ENCODE measurements at regions not wholly inside any gene's neighbourhood (a gene's known extent, or its start where the extent isn't known, plus 50 kb on each side); places are given as distances from the start of the nearest gene placed in this dataset.

DNA sequence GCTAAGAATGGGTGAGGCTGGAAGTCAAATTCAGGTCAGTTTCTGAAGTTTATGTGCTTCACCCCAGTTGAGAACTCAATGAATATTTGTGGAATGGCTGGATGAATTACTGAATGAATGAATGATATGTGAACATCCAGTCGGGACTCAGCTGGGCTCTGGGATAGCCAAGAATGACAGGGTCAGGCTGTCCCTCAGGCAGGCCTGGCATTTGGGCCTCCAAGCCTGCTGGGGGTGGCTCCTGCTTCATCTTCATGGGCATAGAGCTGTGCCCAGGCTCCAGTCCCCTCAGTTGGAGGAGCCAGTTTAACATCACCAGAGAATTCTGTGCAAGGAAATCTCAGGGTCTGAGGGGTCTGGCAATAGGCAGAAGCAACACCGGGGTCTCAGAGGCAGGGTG lies 185.8 kb downstream of the PHETA1 start:
- H3K27ac Mint-ChIP-seq, result peak overlapping the region in 2 of 3 experiments; percentile 93 to 96
- peaks cover 31% of the 10 kb centered on the region for H3K27me3 Mint-ChIP-seq (ENCODE audit: low read depth)
- peak overlapping the region in 1 of 3 experiments; percentile 44 for H3K4me3 Mint-ChIP-seq
- peaks cover 54% of the 10 kb centered on the region for H3K4me1 Mint-ChIP-seq
- H3K9me3 Mint-ChIP-seq, result no peaks in the 10 kb centered on the region
- H3K36me3 Mint-ChIP-seq (ENCODE audit: low read depth), result no peaks in the 10 kb centered on the region
- TF ChIP-seq, protein P1, sequence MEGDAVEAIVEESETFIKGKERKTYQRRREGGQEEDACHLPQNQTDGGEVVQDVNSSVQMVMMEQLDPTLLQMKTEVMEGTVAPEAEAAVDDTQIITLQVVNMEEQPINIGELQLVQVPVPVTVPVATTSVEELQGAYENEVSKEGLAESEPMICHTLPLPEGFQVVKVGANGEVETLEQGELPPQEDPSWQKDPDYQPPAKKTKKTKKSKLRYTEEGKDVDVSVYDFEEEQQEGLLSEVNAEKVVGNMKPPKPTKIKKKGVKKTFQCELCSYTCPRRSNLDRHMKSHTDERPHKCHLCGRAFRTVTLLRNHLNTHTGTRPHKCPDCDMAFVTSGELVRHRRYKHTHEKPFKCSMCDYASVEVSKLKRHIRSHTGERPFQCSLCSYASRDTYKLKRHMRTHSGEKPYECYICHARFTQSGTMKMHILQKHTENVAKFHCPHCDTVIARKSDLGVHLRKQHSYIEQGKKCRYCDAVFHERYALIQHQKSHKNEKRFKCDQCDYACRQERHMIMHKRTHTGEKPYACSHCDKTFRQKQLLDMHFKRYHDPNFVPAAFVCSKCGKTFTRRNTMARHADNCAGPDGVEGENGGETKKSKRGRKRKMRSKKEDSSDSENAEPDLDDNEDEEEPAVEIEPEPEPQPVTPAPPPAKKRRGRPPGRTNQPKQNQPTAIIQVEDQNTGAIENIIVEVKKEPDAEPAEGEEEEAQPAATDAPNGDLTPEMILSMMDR (IDR thresholded peaks at IDR 0.05; ENCODE audit: unreplicated experiment in 3 of 3), result no peak

DNA sequence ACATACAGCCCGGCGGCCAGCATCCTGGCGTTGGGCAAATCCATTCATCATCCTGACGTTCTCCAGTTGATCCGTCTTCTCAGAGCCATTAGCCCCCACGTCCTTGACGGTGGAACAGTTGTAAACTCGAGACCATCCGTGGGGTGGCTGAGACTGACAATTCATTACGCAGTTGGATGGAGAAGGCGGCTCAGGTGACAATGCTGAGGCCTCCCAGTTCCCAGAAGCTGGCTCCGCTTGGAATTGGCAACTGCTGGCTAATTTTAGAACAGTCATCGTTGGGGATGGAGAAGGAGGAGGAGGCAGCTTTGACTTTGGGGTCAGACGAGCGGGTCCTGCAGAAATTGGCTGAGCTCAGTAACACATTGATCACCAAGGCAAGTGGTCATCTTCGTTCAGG lies 186.5 kb downstream of the PHETA1 start:
- H3K9me3 Mint-ChIP-seq, result no peaks in the 10 kb centered on the region
- H3K27me3 Mint-ChIP-seq (ENCODE audit: low read depth), result peaks cover 35% of the 10 kb centered on the region
- H3K27ac Mint-ChIP-seq, result peak overlapping the region in 2 of 3 experiments; percentile 93 to 96
- H3K36me3 Mint-ChIP-seq (ENCODE audit: low read depth), result no peaks in the 10 kb centered on the region
- peaks cover 59% of the 10 kb centered on the region for H3K4me1 Mint-ChIP-seq
- TF ChIP-seq, protein P1 (IDR thresholded peaks at IDR 0.05; ENCODE audit: unreplicated experiment in 3 of 3), result no peak
- no peak overlapping the region for H3K4me3 Mint-ChIP-seq

DNA sequence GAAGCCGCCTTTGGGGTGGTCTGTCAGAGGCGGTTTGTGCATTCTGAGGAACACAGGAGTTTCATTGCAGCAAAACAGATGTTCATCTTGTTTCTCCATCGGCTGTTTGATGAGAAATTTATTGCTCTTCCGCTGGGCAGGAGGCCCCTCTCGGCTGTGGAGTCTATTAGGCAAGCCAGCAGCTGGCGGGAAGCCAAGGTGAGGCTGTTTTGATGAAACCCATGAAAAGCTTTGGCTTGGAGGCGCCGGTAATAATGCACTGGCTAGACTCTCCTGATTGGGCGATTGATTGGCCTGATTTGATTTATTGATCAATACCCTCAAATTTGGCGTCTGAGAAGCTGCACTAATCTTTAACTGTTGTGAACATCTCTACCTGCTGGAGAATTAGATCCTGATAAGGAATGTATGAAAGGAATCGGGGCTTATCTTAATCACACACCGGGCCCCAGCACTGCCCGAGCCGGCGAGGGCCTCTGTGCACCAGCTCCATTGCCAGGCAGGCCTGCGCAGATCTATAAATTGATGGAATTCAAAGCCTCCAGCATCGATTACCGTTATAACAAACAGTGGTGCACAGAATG lies 187.7 kb downstream of the PHETA1 start:
- Mint-ChIP-seq H3K9me3 (no peaks in the 10 kb centered on the region), H3K27me3 (ENCODE audit: low read depth) (peaks cover 41% of the 10 kb centered on the region), H3K4me1 (peaks cover 63% of the 10 kb centered on the region), H3K27ac (peak overlapping the region; percentile 93 to 96 (median 96)), H3K4me3 (peak overlapping the region; percentile 30 to 54 (median 53)), H3K36me3 (ENCODE audit: low read depth) (no peaks in the 10 kb centered on the region)
- TF ChIP-seq, protein P1 (IDR thresholded peaks at IDR 0.05; ENCODE audit: unreplicated experiment in 3 of 3), result no peak

DNA sequence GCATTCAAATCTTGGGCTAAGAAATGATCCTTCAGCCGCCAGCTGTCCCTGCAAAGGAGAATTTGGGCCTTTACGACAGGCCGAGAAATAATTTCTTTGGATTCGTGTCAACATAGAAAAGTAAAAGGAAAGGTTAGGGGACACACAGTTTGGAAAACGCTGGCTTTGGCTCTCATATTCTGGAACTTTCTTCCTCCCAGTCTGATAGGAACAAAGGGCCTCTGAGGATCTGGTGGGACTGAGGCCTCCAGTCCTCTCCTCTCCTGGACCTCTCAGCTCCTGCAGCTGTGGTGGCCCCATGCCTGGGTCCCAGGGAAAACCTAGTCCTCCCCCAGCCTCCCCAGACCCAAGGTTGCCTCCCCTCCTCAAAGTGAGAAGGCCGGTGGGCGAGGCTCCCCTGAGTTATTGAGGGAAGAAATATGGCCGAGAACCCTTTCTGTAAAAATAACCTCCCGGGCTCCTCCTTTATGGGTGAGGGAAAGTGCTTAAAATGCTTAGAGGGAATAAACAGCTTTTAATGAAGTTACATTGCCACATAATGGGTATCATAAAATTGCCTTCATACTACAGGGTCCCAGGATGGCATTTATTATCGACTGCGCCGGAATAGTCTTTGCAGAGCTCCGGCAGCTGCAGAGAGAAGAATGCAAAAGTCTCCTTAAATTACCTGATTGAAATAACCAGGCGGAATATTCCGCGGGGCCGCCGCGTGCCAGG lies 188.3 kb downstream of the PHETA1 start:
- Mint-ChIP-seq H3K9me3 (no peaks in the 10 kb centered on the region), H3K36me3 (ENCODE audit: low read depth) (no peaks in the 10 kb centered on the region), H3K27me3 (ENCODE audit: low read depth) (peaks cover 43% of the 10 kb centered on the region), H3K27ac (peak overlapping the region; percentile 93 to 96 (median 96)), H3K4me3 (peak overlapping the region; percentile 30 to 60 (median 53)), H3K4me1 (peaks cover 62% of the 10 kb centered on the region)
- TF ChIP-seq, protein P1 (IDR thresholded peaks at IDR 0.05; ENCODE audit: unreplicated experiment in 3 of 3), result no peak

DNA sequence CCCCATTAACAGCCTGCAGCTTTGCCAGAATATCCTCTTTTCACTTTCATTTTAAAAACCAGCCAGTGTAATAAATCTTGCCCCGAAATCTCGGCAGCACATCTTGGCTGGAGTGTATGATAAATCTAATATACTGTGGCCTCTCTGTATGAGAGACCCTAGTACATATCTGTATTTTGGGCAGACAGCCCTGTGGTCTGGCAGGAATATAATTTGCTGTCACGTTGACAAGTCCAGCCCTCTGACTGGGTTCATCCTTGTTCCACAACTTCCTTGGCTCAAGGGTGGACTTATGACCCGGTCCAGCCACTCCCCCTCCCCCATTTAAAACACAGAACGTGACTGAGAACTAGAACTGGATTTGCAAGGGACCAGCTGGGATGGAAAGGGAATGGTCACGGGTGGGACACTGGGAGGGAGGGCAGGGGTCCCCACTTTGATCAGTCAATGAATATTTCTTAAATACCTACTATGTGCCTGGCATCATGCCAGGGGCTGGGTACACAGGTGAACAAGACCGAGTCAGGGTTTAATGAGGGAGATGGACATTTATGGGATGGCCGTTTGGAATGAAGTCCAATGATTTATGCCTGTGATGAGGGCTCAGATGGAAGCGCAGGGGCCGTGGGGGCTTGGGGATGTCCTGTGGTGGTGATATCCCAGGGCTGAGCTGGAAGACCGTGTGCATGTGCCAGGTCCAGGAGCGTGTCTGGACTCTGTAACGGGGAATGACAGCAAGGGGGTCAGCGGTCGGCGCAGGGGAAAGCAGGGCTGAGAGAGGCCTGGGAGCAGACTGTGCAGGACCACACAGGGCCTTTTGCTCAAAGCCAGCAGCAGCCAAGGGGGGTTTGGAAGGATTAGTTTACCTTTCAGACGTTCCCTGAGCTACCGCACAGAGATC lies 190.5 kb downstream of the PHETA1 start:
- Mint-ChIP-seq H3K4me3 (peak overlapping the region in 2 of 3 experiments; percentile 43), H3K9me3 (no peaks in the 10 kb centered on the region), H3K27ac (peak overlapping the region; percentile 93 to 96 (median 96)), H3K36me3 (ENCODE audit: low read depth) (no peaks in the 10 kb centered on the region), H3K27me3 (ENCODE audit: low read depth) (peaks cover 43% of the 10 kb centered on the region), H3K4me1 (peaks cover 80% of the 10 kb centered on the region)
- TF ChIP-seq, protein P1 (IDR thresholded peaks at IDR 0.05; ENCODE audit: unreplicated experiment in 3 of 3), result no peak

All from nephron (organoid).